GM23248 (cell line): ENCODE measurements at regions not wholly inside any gene's neighbourhood (a gene's known extent, or its start where the extent isn't known, plus 50 kb on each side); places are given as distances from the start of the nearest gene placed in this dataset.

Experiments used
- DNase-seq: peaks from one replicate; pipeline ENCODE4 v3.0.0-alpha.2; 2015
- H2AFZ ChIP-seq: fragments of 200-600 bp; sonication (generic); 2 replicates; pipeline ENCODE4 v1.6.1; 2016; ENCODE audit warnings: antibody characterized with exemption
- H3F3A ChIP-seq: fragments of 200-600 bp; sonication (generic); 2 replicates; pipeline ENCODE4 v1.6.1; 2016; ENCODE audit warnings: mild to moderate bottlenecking, antibody characterized with exemption, mixed run types; ENCODE audit not compliant: insufficient read depth
- H3K27ac ChIP-seq: fragments of 200-600 bp; sonication (generic); 2 replicates; pipeline ENCODE4 v1.5.1; 2016; ENCODE audit warnings: mild to moderate bottlenecking
- H3K27me3 ChIP-seq: fragments of 200-600 bp; sonication (generic); replicated peaks from 2 replicates; pipeline ENCODE4 v1.6.1; 2016; ENCODE audit warnings: mild to moderate bottlenecking; ENCODE audit not compliant: insufficient read depth
- H3K36me3 ChIP-seq: fragments of 200-600 bp; sonication (generic); 2 replicates; pipeline ENCODE4 v1.6.1; 2016; ENCODE audit warnings: low read depth, mild to moderate bottlenecking
- H3K4me1 ChIP-seq: fragments of 200-600 bp; sonication (generic); 2 replicates; pipeline ENCODE4 v1.6.1; 2016; ENCODE audit warnings: mild to moderate bottlenecking; ENCODE audit not compliant: insufficient read depth
- H3K4me2 ChIP-seq: fragments of 200-600 bp; sonication (generic); one replicate; pipeline ENCODE4 v1.6.1; 2016; ENCODE audit warnings: mild to moderate bottlenecking; ENCODE audit not compliant: unreplicated experiment
- H3K4me3 ChIP-seq: fragments of 200-600 bp; sonication (generic); 2 replicates; pipeline ENCODE4 v1.5.1; 2016; ENCODE audit warnings: mild to moderate bottlenecking
- H3K79me2 ChIP-seq: fragments of 200-600 bp; sonication (generic); 2 replicates; pipeline ENCODE4 v1.6.1; 2016; ENCODE audit warnings: mild to moderate bottlenecking; ENCODE audit not compliant: insufficient read depth
- H3K9ac ChIP-seq: fragments of 200-600 bp; sonication (generic); 2 replicates; pipeline ENCODE4 v1.6.1; 2016; ENCODE audit warnings: mild to moderate bottlenecking
- H3K9me2 ChIP-seq: fragments of 200-600 bp; sonication (generic); 2 replicates; pipeline ENCODE4 v1.6.1; 2016; ENCODE audit warnings: mixed run types, mild to moderate bottlenecking, moderate library complexity; ENCODE audit not compliant: insufficient read depth
- H3K9me3 ChIP-seq: fragments of 200-600 bp; sonication (generic); one replicate; pipeline ENCODE4 v1.6.1; 2017; ENCODE audit warnings: low read depth
- H4K20me1 ChIP-seq: fragments of 200-600 bp; sonication (generic); 2 replicates; pipeline ENCODE4 v1.6.0; 2016; ENCODE audit not compliant: insufficient read depth
- EZH2 ChIP-seq: fragments of 200-600 bp; sonication (generic); IDR thresholded peaks from 2 replicates; pipeline ENCODE4 v1.6.1; 2018; ENCODE audit warnings: antibody characterized with exemption, mild to moderate bottlenecking; ENCODE audit not compliant: insufficient read depth, poor library complexity, severe bottlenecking
- EZH2phosphoT487 ChIP-seq: fragments of 200-600 bp; sonication (generic); IDR thresholded peaks from 2 replicates; pipeline ENCODE4 v1.6.1; 2018; ENCODE audit warnings: antibody characterized with exemption, moderate library complexity, mild to moderate bottlenecking, low read depth; ENCODE audit not compliant: insufficient read depth
- WGBS, 2 experiments: methylation state at CpG; one replicate each; pipeline ENCODE4 v1.1.6; 2015 to 2017; ENCODE audit warnings: low lambda C conversion rate in 2 of 2, low coverage in 1 of 2; ENCODE audit errors: missing lambda C conversion rate in 2 of 2; 5-methylcytosine and 5-hydroxymethylcytosine counted together
- in situ Hi-C: fragments of 300-500 bp; cut with MboI; formaldehyde crosslinking; loops from 2 replicates; pipeline ENCODE4 v1.15.0; 2020

DNA sequence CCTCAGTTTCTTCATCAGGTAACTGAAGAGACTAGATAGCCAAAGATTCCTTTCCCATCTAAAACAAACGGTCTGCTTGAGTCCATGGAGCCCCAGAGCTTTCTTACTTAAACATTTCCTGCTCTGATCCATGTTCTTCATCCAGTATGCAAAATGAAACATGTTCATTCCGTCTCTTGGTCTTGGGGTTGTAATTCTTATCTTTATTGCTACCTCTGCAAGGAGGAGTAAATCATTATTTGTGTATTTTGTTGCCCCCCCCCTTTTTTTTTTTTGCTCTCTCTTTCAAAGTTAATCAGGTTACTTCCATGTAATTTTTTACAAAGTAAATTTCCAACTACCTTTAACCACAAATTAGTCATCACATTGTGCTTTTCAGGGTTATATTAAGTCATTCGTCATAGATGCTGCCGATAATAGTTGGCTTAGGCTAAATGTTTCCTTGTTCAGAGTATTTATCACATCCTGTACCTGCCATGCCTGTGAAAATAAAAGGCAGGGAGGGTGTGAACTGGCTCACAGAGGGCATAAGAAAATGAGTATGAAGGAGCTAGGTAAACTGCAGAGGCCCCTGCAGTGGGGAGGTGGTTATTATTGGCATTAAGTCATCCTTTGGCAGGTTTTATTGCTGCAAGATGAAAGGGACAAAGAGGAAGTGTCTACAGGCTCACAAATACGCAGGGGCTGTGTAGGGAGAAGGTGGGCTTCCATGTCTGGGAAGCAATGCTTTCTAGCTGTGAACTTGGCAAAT, 76.7 kb upstream of the HS3ST1 start:
- H3K27ac ChIP-seq, result no peak overlapping the region
- H3K9me2 ChIP-seq, result no peaks in the 10 kb centered on the region
- TF ChIP-seq EZH2phosphoT487 (no peak), EZH2 (no peak)
- no peaks in the 10 kb centered on the region for H4K20me1 ChIP-seq
- no peak overlapping the region for H3K4me3 ChIP-seq
- no peak overlapping the region for H3K9ac ChIP-seq
- in situ Hi-C loops, result no loop called here
- H3K4me1 ChIP-seq, result no peaks in the 10 kb centered on the region
- H2AFZ ChIP-seq, result no peak overlapping the region
- WGBS, 2 experiments, result 7 to 15% methylated on average over 5 of the region's 5 CpGs
- H3K79me2 ChIP-seq, result no peaks in the 10 kb centered on the region
- H3K36me3 ChIP-seq, result no peaks in the 10 kb centered on the region
- no peaks in the 10 kb centered on the region for H3K27me3 ChIP-seq
- H3K9me3 ChIP-seq, result no peaks in the 10 kb centered on the region
- no peak overlapping the region for H3K4me2 ChIP-seq
- H3F3A ChIP-seq, result no peaks in the 10 kb centered on the region
- no peak for DNase-seq

DNA sequence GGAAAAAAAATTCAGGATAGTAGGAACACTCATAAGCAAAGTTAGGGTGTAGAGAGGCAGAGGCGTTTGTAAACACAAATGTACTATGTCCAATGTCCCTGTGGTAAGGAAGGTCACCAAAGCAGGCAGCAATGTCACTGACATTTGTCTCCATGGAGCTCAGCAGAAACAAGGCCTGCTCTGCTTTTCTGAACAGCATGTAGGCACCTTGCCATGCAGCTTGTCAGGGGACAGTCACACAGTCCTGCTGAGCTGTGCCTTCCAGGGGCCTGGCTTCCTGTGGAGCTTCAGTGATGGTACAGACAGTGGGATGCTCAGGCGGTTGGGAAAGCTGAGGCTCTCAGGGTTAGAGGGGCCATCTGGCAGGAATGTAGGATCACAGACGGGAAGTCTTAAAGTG, 74.5 kb upstream of the HS3ST1 start:
- Histone ChIP-seq H3K4me3 (no peak overlapping the region), H4K20me1 (no peaks in the 10 kb centered on the region), H3K9me2 (no peaks in the 10 kb centered on the region), H2AFZ (no peak overlapping the region), H3F3A (no peaks in the 10 kb centered on the region), H3K4me1 (no peaks in the 10 kb centered on the region), H3K36me3 (no peaks in the 10 kb centered on the region), H3K9me3 (no peaks in the 10 kb centered on the region), H3K27ac (no peak overlapping the region), H3K9ac (no peak overlapping the region), H3K79me2 (no peaks in the 10 kb centered on the region), H3K4me2 (no peak overlapping the region), H3K27me3 (no peaks in the 10 kb centered on the region)
- no peak for DNase-seq
- 4 to 5% methylated on average over 3 of the region's 3 CpGs for WGBS, 2 experiments
- in situ Hi-C loops, result no loop called here
- no peak for TF ChIP-seq EZH2
- no peak for TF ChIP-seq EZH2phosphoT487

DNA sequence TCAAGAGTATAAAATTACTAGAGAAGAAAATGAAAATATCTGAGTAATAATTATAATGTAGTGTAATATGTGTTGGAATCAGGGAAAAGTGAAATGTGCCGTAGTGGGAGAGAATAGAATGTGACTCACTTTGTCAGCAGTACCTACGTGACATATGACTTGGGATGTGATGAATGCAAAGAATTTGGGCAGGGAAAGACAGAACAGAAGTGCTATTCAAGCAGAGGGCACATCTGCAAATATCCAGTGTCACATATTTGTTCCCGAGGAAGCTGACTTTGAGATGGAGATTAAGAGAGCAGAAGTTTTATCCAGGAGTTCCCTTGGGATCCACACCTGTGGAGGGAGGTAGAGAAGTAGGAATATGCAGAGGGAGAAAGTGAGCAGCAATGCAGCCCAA, 69.3 kb upstream of the HS3ST1 start:
- Histone ChIP-seq H3K4me1 (no peaks in the 10 kb centered on the region), H3K36me3 (no peaks in the 10 kb centered on the region), H3F3A (no peaks in the 10 kb centered on the region), H3K79me2 (no peaks in the 10 kb centered on the region), H3K27ac (no peak overlapping the region), H4K20me1 (no peaks in the 10 kb centered on the region), H3K9ac (no peak overlapping the region), H2AFZ (no peak overlapping the region), H3K4me3 (no peak overlapping the region), H3K27me3 (no peaks in the 10 kb centered on the region), H3K9me2 (no peaks in the 10 kb centered on the region), H3K9me3 (no peaks in the 10 kb centered on the region), H3K4me2 (no peak overlapping the region)
- in situ Hi-C loops, result no loop called here
- 14 to 21% methylated on average over 3 of the region's 3 CpGs for WGBS, 2 experiments
- DNase-seq, result no peak
- TF ChIP-seq EZH2phosphoT487, result no peak
- no peak for TF ChIP-seq EZH2

DNA sequence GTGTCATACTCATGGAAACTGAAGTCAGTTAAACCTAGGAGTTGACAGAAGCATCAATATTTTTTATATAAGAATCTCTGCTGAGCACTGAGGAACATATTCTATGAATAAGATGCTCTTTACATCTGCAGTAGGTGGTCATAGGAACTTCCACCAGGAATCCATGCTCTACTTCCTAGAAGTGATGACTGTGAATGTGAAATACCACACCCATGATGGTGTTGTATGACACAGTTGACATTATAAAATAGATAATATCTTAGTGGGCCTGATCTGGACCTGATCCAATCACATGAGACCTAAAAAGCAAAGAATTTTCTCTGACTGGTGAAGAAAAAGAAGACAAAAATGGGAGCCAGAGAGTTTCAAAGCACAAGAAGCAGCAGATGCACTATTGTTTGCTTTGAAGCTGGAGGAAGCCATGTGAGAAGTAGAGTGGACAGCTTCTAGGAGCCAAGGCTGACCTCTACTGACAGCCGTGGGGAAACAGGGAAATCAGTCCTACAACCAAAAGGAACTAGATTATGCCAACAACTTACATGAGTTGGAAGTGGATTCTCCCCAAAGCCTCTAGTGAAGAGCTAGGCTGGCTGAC, 68.6 kb upstream of the HS3ST1 start:
- H3K9me2 ChIP-seq, result no peaks in the 10 kb centered on the region
- H4K20me1 ChIP-seq, result no peaks in the 10 kb centered on the region
- no peak overlapping the region for H2AFZ ChIP-seq
- H3K27ac ChIP-seq, result no peak overlapping the region
- H3K4me1 ChIP-seq, result no peaks in the 10 kb centered on the region
- H3K79me2 ChIP-seq, result no peaks in the 10 kb centered on the region
- in situ Hi-C loops, result no loop called here
- no peaks in the 10 kb centered on the region for H3K36me3 ChIP-seq
- H3K4me2 ChIP-seq, result no peak overlapping the region
- DNase-seq, result no peak
- no peak overlapping the region for H3K4me3 ChIP-seq
- no peaks in the 10 kb centered on the region for H3K27me3 ChIP-seq
- 0 to 14% methylated on average over 1 of the region's 1 CpG for WGBS, 2 experiments
- no peaks in the 10 kb centered on the region for H3F3A ChIP-seq
- no peak overlapping the region for H3K9ac ChIP-seq
- TF ChIP-seq EZH2 (no peak), EZH2phosphoT487 (no peak)
- H3K9me3 ChIP-seq, result no peaks in the 10 kb centered on the region
